ENCODE measurements at regions not wholly inside any gene's neighbourhood (a gene's known extent, or its start where the extent isn't known, plus 50 kb on each side); places are given as distances from the start of the nearest gene placed in this dataset.

GRCh38 chr9:592225-592624, 249.3 kb upstream of the DMRT1 start:
- no peak overlapping the region for H3K27ac ChIP-seq
- H3K27me3 ChIP-seq (ENCODE audit: low read depth): no peaks in the 10 kb centered on the region
- DNase-seq (no peak), ATAC-seq (no peak)
- H3K4me1 ChIP-seq: peaks cover 15% of the 10 kb centered on the region
- TF ChIP-seq, protein P1, sequence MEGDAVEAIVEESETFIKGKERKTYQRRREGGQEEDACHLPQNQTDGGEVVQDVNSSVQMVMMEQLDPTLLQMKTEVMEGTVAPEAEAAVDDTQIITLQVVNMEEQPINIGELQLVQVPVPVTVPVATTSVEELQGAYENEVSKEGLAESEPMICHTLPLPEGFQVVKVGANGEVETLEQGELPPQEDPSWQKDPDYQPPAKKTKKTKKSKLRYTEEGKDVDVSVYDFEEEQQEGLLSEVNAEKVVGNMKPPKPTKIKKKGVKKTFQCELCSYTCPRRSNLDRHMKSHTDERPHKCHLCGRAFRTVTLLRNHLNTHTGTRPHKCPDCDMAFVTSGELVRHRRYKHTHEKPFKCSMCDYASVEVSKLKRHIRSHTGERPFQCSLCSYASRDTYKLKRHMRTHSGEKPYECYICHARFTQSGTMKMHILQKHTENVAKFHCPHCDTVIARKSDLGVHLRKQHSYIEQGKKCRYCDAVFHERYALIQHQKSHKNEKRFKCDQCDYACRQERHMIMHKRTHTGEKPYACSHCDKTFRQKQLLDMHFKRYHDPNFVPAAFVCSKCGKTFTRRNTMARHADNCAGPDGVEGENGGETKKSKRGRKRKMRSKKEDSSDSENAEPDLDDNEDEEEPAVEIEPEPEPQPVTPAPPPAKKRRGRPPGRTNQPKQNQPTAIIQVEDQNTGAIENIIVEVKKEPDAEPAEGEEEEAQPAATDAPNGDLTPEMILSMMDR (IDR thresholded peaks at IDR 0.05): no peak
- H3K36me3 ChIP-seq: no peaks in the 10 kb centered on the region
- H3K4me3 ChIP-seq: no peak overlapping the region
- no peaks in the 10 kb centered on the region for H3K9me3 ChIP-seq
- intact Hi-C loops (cut with DNase I): no loop called here

DNA sequence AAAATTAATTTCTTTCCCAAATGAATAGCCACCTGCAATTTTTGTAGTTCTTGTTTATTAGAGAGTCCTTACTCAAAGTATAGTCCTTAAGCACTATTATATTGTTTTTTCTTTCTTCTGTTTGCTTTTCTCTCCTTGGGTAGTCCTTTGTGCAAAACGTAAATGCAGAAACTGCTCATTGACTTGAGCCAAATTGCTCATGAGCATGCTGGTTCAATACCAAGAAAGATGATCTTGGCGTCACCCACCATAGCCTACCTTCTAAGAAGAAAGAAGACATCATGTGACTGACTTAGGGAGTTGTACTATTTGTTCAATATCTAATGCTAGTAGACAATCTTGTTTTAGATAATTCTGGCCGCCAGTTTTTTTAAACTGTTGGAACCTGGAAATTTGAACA, 248.8 kb upstream of the DMRT1 start:
- no peak overlapping the region for H3K4me3 ChIP-seq
- DNase-seq (no peak), ATAC-seq (no peak)
- H3K27ac ChIP-seq: no peak overlapping the region
- no peaks in the 10 kb centered on the region for H3K9me3 ChIP-seq
- H3K27me3 ChIP-seq (ENCODE audit: low read depth): no peaks in the 10 kb centered on the region
- TF ChIP-seq, protein P1 (IDR thresholded peaks at IDR 0.05): no peak
- intact Hi-C loops (cut with DNase I): no loop called here
- peaks cover 15% of the 10 kb centered on the region for H3K4me1 ChIP-seq
- H3K36me3 ChIP-seq: no peaks in the 10 kb centered on the region

GRCh38 chr9:593809-594208, 247.7 kb upstream of the DMRT1 start:
- intact Hi-C loops (cut with DNase I): no loop called here
- ATAC-seq (no peak), DNase-seq (no peak)
- H3K4me3 ChIP-seq: no peak overlapping the region
- H3K36me3 ChIP-seq: no peaks in the 10 kb centered on the region
- no peaks in the 10 kb centered on the region for H3K9me3 ChIP-seq
- peaks cover 15% of the 10 kb centered on the region for H3K4me1 ChIP-seq
- H3K27me3 ChIP-seq (ENCODE audit: low read depth): no peaks in the 10 kb centered on the region
- no peak overlapping the region for H3K27ac ChIP-seq
- TF ChIP-seq, protein P1 (IDR thresholded peaks at IDR 0.05): no peak

DNA sequence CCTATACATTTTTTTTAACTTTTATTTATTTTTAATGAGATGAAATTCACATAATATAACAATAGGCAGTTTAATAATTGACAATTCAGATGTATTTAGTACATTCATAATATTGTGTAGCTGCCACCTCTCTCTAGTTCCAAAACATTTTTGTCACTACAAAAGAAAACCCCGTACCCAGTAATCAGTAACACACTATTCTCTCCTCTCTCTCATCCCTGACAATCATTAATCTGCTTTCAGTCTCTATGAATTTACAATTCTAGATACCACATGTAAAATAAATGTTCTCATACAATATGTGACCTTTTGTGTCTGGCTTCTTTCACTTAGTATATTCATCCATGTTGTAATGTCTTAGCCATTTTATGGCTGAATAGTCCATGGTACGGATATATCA, 244.8 kb upstream of the DMRT1 start:
- no peak overlapping the region for H3K4me3 ChIP-seq
- TF ChIP-seq, protein P1 (IDR thresholded peaks at IDR 0.05): no peak
- intact Hi-C loops (cut with DNase I): no loop called here
- no peak for DNase-seq
- no peaks in the 10 kb centered on the region for H3K4me1 ChIP-seq
- H3K36me3 ChIP-seq: no peaks in the 10 kb centered on the region
- no peak for ATAC-seq
- H3K27me3 ChIP-seq (ENCODE audit: low read depth): no peaks in the 10 kb centered on the region
- H3K27ac ChIP-seq: no peak overlapping the region
- H3K9me3 ChIP-seq: no peaks in the 10 kb centered on the region

DNA sequence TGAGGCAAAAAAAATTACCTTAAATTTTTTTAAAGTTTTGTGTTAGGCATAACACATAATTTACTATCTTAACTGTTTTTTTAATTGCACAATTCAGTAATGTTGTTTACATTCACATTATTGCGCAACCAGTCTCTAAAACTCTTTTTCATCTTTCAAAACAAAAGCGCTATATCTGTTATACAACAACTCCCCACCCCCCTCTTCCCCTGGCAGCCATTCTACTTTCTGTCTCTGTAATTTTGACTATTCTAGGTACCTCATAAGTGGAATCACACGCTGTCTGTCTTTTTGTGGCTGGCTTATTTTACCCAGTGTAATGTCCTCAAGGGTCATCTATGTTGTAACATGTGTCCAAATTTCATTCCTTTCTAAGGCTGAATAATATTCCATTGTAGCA, 241.5 kb upstream of the DMRT1 start:
- TF ChIP-seq, protein P1 (IDR thresholded peaks at IDR 0.05): no peak
- intact Hi-C loops (cut with DNase I): no loop called here
- Histone ChIP-seq H3K4me1 (no peaks in the 10 kb centered on the region), H3K9me3 (no peaks in the 10 kb centered on the region), H3K4me3 (no peak overlapping the region), H3K27me3 (ENCODE audit: low read depth) (no peaks in the 10 kb centered on the region), H3K36me3 (no peaks in the 10 kb centered on the region), H3K27ac (no peak overlapping the region)
- ATAC-seq (no peak), DNase-seq (no peak)

- Histone ChIP-seq H3K27ac (no peak overlapping the region), H3K9me3 (no peaks in the 10 kb centered on the region), H3K27me3 (ENCODE audit: low read depth) (no peaks in the 10 kb centered on the region), H3K4me1 (no peaks in the 10 kb centered on the region), H3K4me3 (no peak overlapping the region), H3K36me3 (no peaks in the 10 kb centered on the region)
- ATAC-seq (no peak), DNase-seq (no peak)
- intact Hi-C loops (cut with DNase I): no loop called here
- TF ChIP-seq, protein P1 (IDR thresholded peaks at IDR 0.05): no peak
These were observed 238.8 kb upstream of the DMRT1 start for GRCh38 chr9:602716-603115.

Data from lower lobe of right lung (tissue), 2 donors.